LNCaP clone FGC (cell line): ENCODE measurements at regions not wholly inside any gene's neighbourhood (a gene's known extent, or its start where the extent isn't known, plus 50 kb on each side); places are given as distances from the start of the nearest gene placed in this dataset.

Experiments used
- DNase-seq: peaks from one replicate; pipeline ENCODE4 v3.0.0-alpha.2; 2011; ENCODE audit warnings: low read depth
- H3K4me3 ChIP-seq: 2 replicates; pipeline ENCODE4 v1.5.1; 2011; ENCODE audit warnings: mild to moderate bottlenecking, low read depth, low read length, control low read depth
- CTCF ChIP-seq: IDR thresholded peaks from 2 replicates; pipeline ENCODE4 v1.5.1; 2012; ENCODE audit warnings: mild to moderate bottlenecking; ENCODE audit not compliant: control insufficient read depth, insufficient read depth; ENCODE audit errors: extremely low read depth

DNA sequence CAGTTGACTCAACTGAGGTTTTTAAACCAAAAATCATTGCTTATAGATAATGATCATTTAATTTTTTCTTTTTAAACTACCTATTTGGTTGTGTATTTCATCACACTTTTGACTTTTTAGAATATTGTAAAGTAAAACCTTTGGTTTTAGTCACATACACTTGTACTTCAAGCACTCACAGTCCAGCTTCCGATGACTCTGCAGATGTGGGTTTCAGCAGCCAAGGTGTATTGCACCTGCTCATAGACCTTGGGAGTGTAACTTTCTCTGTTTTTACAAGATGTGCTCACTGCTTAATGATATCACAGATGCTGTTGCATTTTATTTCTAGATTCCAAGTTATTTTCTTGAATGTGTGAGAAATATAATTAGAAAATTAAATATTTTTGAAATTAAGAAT is 188.3 kb upstream of the SLC38A2 start:
- DNase-seq, result no peak
- no peak for TF ChIP-seq CTCF
- no peak overlapping the region for H3K4me3 ChIP-seq

DNA sequence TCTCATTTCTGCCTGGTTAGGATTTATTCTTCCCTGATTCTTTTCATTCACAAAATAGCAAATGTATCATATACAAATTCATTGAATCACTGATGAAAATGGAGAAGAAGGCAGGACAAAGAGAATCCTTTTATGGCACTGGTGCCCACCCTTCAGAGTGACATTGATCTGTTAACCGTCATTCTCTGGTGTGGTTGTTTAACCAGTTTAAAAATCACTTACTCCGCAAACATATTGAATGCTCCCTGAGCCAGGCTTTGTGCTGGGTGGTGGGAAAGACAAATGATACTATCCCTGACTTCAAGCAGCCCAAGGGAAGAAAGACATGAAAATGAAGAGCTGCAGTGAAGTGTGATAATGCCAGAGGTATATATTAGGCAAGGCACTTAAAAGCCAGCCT is 187.5 kb upstream of the SLC38A2 start:
- H3K4me3 ChIP-seq, result no peak overlapping the region
- no peak for TF ChIP-seq CTCF

DNA sequence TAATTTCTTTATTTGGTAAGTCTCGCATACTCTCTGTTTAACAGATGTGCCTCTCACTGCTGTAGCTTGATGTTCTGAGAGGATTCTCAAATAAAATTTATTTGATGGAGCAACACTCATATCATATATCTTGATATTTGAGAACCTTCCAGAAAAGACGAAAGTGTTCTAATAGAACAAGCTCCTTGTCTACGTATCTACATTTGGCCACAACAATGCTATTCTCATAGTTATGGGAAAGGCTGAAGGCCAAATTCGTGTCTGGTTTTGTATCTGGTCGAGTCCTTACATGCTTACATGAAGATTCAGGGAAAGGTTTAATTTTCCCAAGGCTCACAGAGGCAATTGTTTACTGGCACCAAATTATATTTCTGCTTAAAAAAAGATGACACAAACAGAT is 186.7 kb upstream of the SLC38A2 start:
- no peak for TF ChIP-seq CTCF
- no peak for DNase-seq
- no peak overlapping the region for H3K4me3 ChIP-seq

More for the DNA sequence above, 187.5 kb upstream of the SLC38A2 start:
- DNase-seq, result no peak

DNA sequence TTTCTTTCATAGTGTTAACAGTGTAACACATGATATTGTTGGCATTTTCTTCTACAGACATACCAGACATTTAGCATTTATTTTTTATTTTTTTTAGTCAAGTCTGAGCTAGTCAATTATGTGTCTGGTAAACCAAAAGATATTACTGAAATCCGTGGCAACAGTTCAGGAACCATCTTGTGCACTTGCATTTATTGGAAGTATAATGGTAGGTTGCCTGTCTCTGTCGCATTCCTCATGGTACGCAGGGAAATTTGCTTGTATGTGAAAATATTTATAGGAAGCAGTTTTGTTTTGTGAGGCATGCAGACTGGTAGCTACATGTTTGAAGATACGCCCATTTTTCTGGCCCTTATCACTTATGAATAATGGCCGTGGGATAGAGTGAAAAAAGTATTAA is 186.1 kb upstream of the SLC38A2 start:
- H3K4me3 ChIP-seq, result no peak overlapping the region
- no peak for TF ChIP-seq CTCF
- DNase-seq, result no peak

- H3K4me3 ChIP-seq, result no peak overlapping the region
These were observed 185.2 kb upstream of the SLC38A2 start for GRCh38 chr12:46557539-46558373.

DNA sequence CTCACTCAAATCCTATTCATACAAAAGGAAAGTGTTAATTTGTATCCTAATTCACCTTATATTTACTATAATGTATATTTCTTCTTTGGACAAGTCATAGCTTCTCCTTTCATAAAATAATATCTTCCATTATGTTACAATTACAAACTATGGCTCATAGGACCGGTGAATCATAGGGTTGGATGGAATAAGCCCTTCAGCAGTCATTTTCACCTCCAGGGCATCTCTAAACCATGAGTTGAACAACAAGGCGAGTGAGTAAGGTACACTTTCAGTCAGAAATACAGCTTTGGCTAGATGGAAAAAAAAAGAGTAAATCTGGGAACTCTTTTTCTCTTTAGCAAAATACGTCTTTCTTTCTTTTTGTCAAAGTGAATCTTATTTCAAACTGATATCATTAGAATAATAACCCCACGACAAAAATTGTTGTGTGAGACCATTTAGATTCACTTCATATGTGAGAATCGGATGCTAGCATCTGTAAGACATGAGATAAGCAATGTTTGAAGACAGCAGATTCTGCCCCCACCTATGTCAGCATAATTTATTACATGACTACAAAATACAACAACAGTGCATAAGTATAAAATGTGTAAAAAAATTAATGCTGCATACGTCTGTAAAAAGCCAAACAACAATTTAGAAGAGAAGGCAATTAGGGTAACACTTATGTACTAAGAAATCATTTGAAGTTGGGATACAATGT is 184.4 kb upstream of the SLC38A2 start:
- TF ChIP-seq CTCF, result no peak
- no peak for DNase-seq
- no peak overlapping the region for H3K4me3 ChIP-seq

More at GRCh38 chr12:46557539-46558373, 185.2 kb upstream of the SLC38A2 start:
- no peak for TF ChIP-seq CTCF
- DNase-seq, result no peak
